ENCODE measurements at regions not wholly inside any gene's neighbourhood (a gene's known extent, or its start where the extent isn't known, plus 50 kb on each side); places are given as distances from the start of the nearest gene placed in this dataset.

DNA sequence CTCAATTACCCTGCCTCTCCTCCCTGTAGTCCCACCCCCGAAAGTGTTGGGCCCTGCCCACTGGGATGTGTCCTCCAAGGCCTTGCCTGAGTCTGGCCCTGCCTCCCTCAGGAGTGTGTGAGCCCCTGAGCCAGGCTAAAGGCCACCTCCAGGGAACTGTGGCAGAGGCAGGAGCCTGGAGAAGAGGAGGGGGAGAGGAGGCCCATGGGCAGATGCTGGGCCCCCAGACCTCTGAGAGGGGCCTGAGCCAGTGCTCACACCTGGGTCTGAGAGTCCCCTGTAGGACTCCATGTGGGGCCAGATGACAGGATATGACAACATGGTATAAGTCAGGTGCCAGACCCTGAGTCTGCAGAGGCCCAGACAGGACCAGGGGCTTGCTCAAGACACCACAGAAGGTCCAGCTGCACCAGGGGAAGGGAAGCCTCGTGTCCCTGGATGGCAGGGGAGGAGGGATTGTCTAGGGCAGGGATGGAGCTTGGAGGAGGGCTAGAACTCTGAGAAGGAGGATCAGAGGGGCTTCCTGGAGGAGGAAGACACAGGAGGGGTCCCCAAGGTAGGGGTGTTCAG lies 217.9 kb downstream of the TBC1D2B start:
- in situ Hi-C loops (cut with HindIII; ENCODE audit: low pct_unique_long_range_greater_than_20kb, low sequenced_read_pairs) = no loop called here
- no peak for DNase-seq (ENCODE audit: low read depth, low spot score)

- no peak for DNase-seq (ENCODE audit: low read depth, low spot score)
- in situ Hi-C loops (cut with HindIII; ENCODE audit: low pct_unique_long_range_greater_than_20kb, low sequenced_read_pairs) = no loop called here
These were observed 218.6 kb downstream of the TBC1D2B start for GRCh38 chr15:77858792-77859490.

- in situ Hi-C loops (cut with HindIII; ENCODE audit: low pct_unique_long_range_greater_than_20kb, low sequenced_read_pairs) = no loop called here
- DNase-seq (ENCODE audit: low read depth, low spot score) = no peak
These were observed 220.1 kb downstream of the TBC1D2B start for GRCh38 chr15:77857419-77857818.

GRCh38 chr15:77856705-77857346 lies 220.7 kb downstream of the TBC1D2B start:
- in situ Hi-C loops (cut with HindIII; ENCODE audit: low pct_unique_long_range_greater_than_20kb, low sequenced_read_pairs) = no loop called here
- DNase-seq (ENCODE audit: low read depth, low spot score) = no peak

- in situ Hi-C loops (cut with HindIII; ENCODE audit: low pct_unique_long_range_greater_than_20kb, low sequenced_read_pairs) = no loop called here
These were observed 221.6 kb downstream of the TBC1D2B start for GRCh38 chr15:77855871-77856270.

DNA sequence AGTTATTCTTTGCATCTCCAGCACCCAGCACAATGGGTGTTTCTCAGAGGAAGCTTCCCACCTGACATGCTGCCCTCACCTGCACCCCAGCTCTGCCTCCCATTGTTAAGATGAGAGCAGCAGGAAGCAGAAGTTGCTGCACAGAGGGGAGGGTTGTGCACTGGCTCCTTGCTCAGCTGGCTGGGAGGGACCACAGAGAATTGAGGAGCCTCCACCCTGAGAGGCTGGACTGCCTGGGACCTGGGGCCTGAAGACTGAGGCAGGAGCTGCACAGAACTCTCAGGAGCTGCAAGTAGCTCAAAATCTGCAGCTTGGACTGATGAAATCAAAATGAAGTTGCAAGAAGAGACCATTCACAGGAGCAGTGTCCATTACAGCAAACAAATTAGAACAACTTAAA lies 222.3 kb upstream of the LINGO1 start:
- in situ Hi-C loops (cut with HindIII; ENCODE audit: low pct_unique_long_range_greater_than_20kb, low sequenced_read_pairs) = no loop called here
- DNase-seq (ENCODE audit: low read depth, low spot score) = no peak

More at GRCh38 chr15:77855871-77856270, 221.6 kb downstream of the TBC1D2B start:
- no peak for DNase-seq (ENCODE audit: low read depth, low spot score)

DNA sequence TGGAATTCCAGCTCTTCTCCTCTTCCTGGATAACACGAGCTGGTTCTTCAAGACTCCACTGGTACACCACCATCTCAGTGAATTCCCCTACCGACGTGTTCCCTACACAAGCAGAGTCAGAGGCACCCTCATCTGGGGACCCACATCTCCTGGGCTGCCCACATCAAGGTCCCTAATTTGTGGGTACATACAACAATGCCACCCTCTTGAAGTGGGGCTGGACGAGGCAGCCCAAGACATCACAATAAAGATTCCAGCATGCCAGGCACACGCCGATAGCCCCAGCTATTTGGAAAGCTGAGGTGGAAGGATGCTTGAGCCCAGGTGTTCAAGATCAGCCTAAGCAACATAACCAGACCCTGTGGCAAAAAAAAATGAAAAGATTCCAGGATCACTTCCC lies 221.2 kb upstream of the LINGO1 start:
- in situ Hi-C loops (cut with HindIII; ENCODE audit: low pct_unique_long_range_greater_than_20kb, low sequenced_read_pairs) = no loop called here

DNA sequence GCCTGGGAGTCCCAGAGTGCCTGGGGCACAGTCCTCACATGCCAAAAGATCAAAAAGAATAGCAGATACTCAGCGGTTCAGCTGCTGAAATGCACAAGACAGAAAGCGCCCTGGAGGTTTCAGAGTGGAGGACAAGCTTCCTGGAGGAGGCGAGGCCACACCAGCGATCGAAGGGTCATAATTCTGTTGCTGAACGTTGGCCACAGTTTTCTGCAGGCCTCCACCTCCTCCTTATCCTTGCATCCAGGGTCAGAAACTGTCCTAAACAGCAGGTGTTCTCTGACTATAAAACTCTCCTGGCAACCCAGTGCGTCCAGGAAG lies 220.3 kb upstream of the LINGO1 start:
- DNase-seq (ENCODE audit: low read depth, low spot score) = no peak
- in situ Hi-C loops (cut with HindIII; ENCODE audit: low pct_unique_long_range_greater_than_20kb, low sequenced_read_pairs) = no loop called here

More for the DNA sequence above, 221.2 kb upstream of the LINGO1 start:
- DNase-seq (ENCODE audit: low read depth, low spot score) = no peak

DNA sequence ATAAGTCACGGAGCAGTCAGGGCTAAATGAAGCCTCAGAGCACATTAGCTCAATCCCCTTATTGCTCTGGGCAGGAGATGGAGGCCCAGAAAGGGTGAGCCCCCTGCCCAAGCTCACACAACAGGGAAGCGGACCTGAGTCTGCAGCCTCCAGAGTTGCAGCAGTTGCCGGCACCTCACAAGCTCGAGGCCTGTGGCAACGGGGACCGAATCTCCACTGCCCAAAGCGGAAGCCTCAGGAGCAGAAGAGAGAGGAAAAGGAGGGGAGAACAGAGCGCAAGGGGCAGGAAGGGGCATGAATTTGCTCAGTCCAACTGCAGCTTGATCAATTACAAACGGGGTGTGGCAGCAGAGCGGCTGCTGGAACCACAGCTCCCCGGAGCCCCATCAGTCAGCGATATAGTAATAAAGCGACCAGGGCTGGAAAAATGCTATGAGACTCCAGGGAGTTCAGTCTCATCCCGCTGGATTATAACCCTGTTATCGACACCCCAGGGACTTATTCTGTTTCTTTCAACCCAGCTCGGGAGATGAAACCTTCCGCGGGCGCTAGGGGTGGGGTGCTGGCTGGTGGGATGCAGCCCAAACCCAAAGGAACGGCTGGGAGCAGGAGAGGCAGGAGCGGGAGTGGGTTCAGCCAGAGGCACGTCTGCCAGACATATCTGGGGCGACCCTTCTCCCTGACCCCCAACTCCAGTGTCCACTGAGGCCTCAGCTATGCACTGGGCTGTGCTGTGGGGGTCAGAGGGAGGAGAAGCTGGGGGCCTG lies 219.7 kb upstream of the LINGO1 start:
- in situ Hi-C loops (cut with HindIII; ENCODE audit: low pct_unique_long_range_greater_than_20kb, low sequenced_read_pairs) = no loop called here
- no peak for DNase-seq (ENCODE audit: low read depth, low spot score)

DNA sequence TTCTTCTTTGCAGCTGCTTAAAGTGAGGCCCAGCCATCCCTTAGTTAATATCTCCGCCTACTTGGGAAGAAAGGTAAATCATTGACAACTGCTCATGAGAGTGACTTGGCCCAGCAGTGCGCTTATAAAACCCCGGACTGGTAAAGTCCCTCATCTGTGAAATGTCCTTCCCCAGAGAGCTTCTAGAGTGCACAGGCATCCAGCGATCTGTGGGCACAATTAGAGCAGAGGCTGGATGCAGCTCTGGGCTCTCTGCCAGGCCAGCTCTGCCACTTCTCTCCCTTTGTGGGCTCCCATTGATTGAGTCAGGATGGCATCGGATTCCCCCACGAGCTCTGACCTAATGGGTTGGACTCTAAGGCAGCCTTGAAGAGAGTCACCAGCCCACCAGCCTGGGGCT lies 219.0 kb upstream of the LINGO1 start:
- DNase-seq (ENCODE audit: low read depth, low spot score) = no peak
- in situ Hi-C loops (cut with HindIII; ENCODE audit: low pct_unique_long_range_greater_than_20kb, low sequenced_read_pairs) = no loop called here

- DNase-seq (ENCODE audit: low read depth, low spot score) = no peak
- in situ Hi-C loops (cut with HindIII; ENCODE audit: low pct_unique_long_range_greater_than_20kb, low sequenced_read_pairs) = no loop called here
These were observed 218.4 kb upstream of the LINGO1 start for GRCh38 chr15:77851086-77851485.

- no peak for DNase-seq (ENCODE audit: low read depth, low spot score)
- in situ Hi-C loops (cut with HindIII; ENCODE audit: low pct_unique_long_range_greater_than_20kb, low sequenced_read_pairs) = no loop called here
These were observed 214.3 kb upstream of the LINGO1 start for GRCh38 chr15:77846986-77847385.

- DNase-seq (ENCODE audit: low read depth, low spot score) = no peak
- in situ Hi-C loops (cut with HindIII; ENCODE audit: low pct_unique_long_range_greater_than_20kb, low sequenced_read_pairs) = no loop called here
These were observed 213.6 kb upstream of the LINGO1 start for GRCh38 chr15:77846360-77846759.

DNA sequence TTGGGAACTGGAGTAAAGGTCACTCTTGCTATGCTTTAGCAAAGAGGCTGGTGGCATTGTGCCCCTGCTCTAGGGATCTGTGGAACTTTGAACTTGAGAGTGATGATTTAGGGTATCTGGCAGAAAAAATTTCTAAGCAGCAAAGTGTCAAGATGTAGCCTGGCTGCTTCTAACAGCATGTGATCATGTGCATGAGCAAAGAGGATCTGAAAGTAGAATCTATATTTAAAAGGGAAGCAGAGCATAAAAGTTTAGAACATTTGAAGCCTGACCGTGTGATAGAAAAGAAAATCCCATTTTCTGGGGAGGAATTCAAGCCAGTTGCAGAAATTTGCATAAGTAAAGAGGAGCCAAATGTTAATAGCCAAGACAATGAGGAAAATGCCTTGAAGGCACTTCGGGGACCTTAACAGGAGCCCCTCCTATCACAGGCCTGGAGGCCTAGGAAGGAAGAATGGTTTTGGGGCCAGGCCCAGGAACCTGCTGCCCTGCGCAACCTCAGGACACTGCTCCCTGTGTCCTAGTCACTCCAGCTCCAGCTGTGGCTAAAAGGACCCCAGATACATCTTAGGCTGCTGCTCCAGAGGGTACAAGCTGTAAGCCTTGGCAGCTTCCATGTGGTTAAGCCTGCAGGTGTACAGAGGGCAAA lies 212.2 kb upstream of the LINGO1 start:
- in situ Hi-C loops (cut with HindIII; ENCODE audit: low pct_unique_long_range_greater_than_20kb, low sequenced_read_pairs) = no loop called here
- DNase-seq (ENCODE audit: low read depth, low spot score) = no peak

- in situ Hi-C loops (cut with HindIII; ENCODE audit: low pct_unique_long_range_greater_than_20kb, low sequenced_read_pairs) = no loop called here
- DNase-seq (ENCODE audit: low read depth, low spot score) = no peak
These were observed 210.8 kb upstream of the LINGO1 start for GRCh38 chr15:77843546-77843945.

DNA sequence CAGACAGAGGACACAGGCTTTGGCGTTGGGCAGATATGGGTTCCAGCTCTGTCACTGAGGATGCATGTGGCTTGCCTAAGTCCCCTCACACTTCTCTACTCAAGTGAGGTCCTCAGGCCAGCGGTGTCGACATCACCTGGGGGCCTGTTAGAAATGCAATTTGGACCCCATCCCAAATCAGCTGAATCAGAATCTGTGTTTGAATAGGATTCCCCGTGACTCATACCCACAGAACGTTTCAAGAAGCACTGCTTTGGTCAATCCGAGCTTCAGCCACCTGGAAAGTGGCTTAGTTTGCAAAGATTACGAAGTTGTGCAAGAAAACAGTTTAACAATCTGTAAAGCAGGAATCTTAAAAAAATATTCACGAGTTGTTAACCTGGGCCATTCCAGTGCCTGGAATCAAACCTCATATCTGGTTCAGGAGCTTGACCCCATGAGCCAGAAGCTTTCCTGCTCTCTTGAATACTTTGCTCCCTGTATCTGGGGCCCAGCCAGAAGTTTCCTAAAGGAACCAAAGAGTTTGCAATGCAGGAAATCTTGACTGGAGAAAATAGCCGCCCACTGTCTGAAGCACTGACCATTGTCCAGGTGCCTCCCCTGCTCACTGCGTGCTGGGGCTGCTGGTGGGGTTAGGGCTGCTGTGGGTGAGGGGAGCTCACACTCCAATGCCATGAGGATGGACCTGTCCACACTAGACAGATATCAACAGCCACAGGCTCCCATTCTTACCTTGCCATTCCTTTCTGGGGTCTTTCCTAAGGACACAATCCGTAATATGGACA lies 208.5 kb upstream of the LINGO1 start:
- no peak for DNase-seq (ENCODE audit: low read depth, low spot score)
- in situ Hi-C loops (cut with HindIII; ENCODE audit: low pct_unique_long_range_greater_than_20kb, low sequenced_read_pairs) = no loop called here

Data from SK-MEL-5 (cell line).